Trophoblast cell (in vitro differentiated cells and primary cell): ENCODE measurements at regions not wholly inside any gene's neighbourhood (a gene's known extent, or its start where the extent isn't known, plus 50 kb on each side); places are given as distances from the start of the nearest gene placed in this dataset.

Experiments
- DNase-seq, 2 donors: peaks; one replicate each; pipeline ENCODE4 v3.0.0-alpha.2; 2016
- H2AFZ ChIP-seq: 2 replicates; pipeline ENCODE4 v1.6.1; 2013; ENCODE audit warnings: low read length, moderate library complexity, mild to moderate bottlenecking; ENCODE audit not compliant: insufficient read depth, poor library complexity
- H2AK5ac ChIP-seq: 2 replicates; pipeline ENCODE4 v1.6.1; 2013; ENCODE audit warnings: mild to moderate bottlenecking, low read length
- H2BK120ac ChIP-seq: 2 replicates; pipeline ENCODE4 v1.6.1; 2013; ENCODE audit warnings: low read length, mild to moderate bottlenecking, moderate library complexity; ENCODE audit not compliant: insufficient read depth, poor library complexity
- H2BK12ac ChIP-seq: 2 replicates; pipeline ENCODE4 v1.6.1; 2013; ENCODE audit warnings: mild to moderate bottlenecking, low read length, moderate library complexity
- H2BK5ac ChIP-seq: 2 replicates; pipeline ENCODE4 v1.6.1; 2013; ENCODE audit warnings: low read length, low read depth, moderate library complexity, mild to moderate bottlenecking; ENCODE audit not compliant: poor library complexity
- H3K14ac ChIP-seq: 2 replicates; pipeline ENCODE4 v1.6.1; 2013; ENCODE audit warnings: mild to moderate bottlenecking, low read length
- H3K18ac ChIP-seq: 2 replicates; pipeline ENCODE4 v1.6.1; 2013; ENCODE audit warnings: mild to moderate bottlenecking, low read length
- H3K23ac ChIP-seq: 2 replicates; pipeline ENCODE4 v1.6.1; 2013; ENCODE audit warnings: low read length
- H3K27ac ChIP-seq: 2 replicates; pipeline ENCODE4 v1.5.1; 2013; ENCODE audit warnings: low read depth, mild to moderate bottlenecking, inconsistent platforms, low read length, moderate library complexity
- H3K27me3 ChIP-seq: 2 replicates; pipeline ENCODE4 v1.6.1; 2013; ENCODE audit warnings: inconsistent platforms, mild to moderate bottlenecking, low read length, moderate library complexity; ENCODE audit not compliant: insufficient read depth
- H3K36me3 ChIP-seq, 2 experiments: 1 replicate in 1 of 2; 2 replicates in 1 of 2; pipeline ENCODE4 v1.6.1; 2013; ENCODE audit warnings: low read length in 2 of 2, mild to moderate bottlenecking in 2 of 2, moderate library complexity in 1 of 2; ENCODE audit not compliant: insufficient read depth in 2 of 2, control insufficient read depth in 1 of 2
- H3K4ac ChIP-seq: 2 replicates; pipeline ENCODE4 v1.6.1; 2013; ENCODE audit warnings: low read depth, mild to moderate bottlenecking, low read length, moderate library complexity
- H3K4me1 ChIP-seq, 2 experiments: 1 replicate in 1 of 2; 2 replicates in 1 of 2; pipeline ENCODE4 v1.6.1; 2013; ENCODE audit warnings: low read length in 2 of 2, mild to moderate bottlenecking in 2 of 2, moderate library complexity in 1 of 2; ENCODE audit not compliant: insufficient read depth in 2 of 2, control insufficient read depth in 1 of 2
- H3K4me2 ChIP-seq: 2 replicates; pipeline ENCODE4 v1.6.1; 2013; ENCODE audit warnings: inconsistent platforms, mild to moderate bottlenecking, low read length, moderate library complexity
- H3K4me3 ChIP-seq: 2 replicates; pipeline ENCODE4 v1.5.1; 2013; ENCODE audit warnings: mild to moderate bottlenecking, low read depth, low read length, inconsistent platforms
- H3K79me1 ChIP-seq: one replicate; pipeline ENCODE4 v1.6.1; 2013; ENCODE audit warnings: low read length
- H3K79me2 ChIP-seq: 2 replicates; pipeline ENCODE4 v1.6.1; 2013; ENCODE audit warnings: low read length, mild to moderate bottlenecking; ENCODE audit not compliant: control insufficient read depth, insufficient read depth, poor library complexity
- H3K9ac ChIP-seq: 2 replicates; pipeline ENCODE4 v1.6.1; 2013; ENCODE audit warnings: mild to moderate bottlenecking, low read length
- H3K9me3 ChIP-seq: 2 replicates; pipeline ENCODE4 v1.6.1; 2013; ENCODE audit warnings: low read depth, mild to moderate bottlenecking, control low read depth, inconsistent platforms, low read length; ENCODE audit not compliant: insufficient read depth
- H4K12ac ChIP-seq: 2 replicates; pipeline ENCODE4 v1.6.1; 2013; ENCODE audit warnings: low read depth, mild to moderate bottlenecking, low read length, moderate library complexity
- H4K8ac ChIP-seq: 2 replicates; pipeline ENCODE4 v1.6.1; 2013; ENCODE audit warnings: low read depth, mild to moderate bottlenecking, low read length, moderate library complexity
- H4K91ac ChIP-seq: one replicate; pipeline ENCODE4 v1.6.1; 2013; ENCODE audit warnings: low read depth, mild to moderate bottlenecking, low read length, moderate library complexity
- WGBS: extraction: QIAGEN DNeasy Blood & Tissue Kit; methylation state at CpG from one replicate; pipeline ENCODE4 v1.1.7; 2013; ENCODE audit warnings: missing lambda C conversion rate; ENCODE audit not compliant: insufficient read length, insufficient coverage; ENCODE audit errors: extremely low coverage; 5-methylcytosine and 5-hydroxymethylcytosine counted together

DNA sequence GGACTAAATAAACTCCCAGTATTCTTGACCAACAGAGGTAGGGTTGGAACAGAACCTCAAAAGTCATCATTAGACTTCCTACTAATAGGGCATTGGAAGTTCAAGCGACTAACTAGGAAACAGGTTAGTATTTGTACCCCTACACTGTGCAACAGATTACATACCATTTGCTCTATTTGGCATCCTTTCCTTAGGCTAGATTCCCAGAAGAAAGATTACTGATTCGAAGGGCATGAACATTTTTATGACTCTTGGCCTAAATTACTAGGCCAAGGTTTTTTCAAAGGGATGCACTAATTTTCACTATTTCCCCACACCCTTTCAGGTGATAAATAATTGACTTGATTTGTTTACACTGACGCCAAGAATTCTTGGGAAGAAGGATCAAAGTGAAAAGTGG is 104.8 kb upstream of the CYP1B1 start:
- Histone ChIP-seq H2BK5ac (no peak overlapping the region), H4K91ac (no peak overlapping the region), H3K23ac (no peak overlapping the region), H3K9ac (no peak overlapping the region), H2AK5ac (no peak overlapping the region), H3K79me1 (peaks cover 5% of the 10 kb centered on the region), H3K27ac (no peak overlapping the region), H3K36me3 (no peaks in the 10 kb centered on the region), H3K4me3 (no peak overlapping the region), H4K12ac (no peak overlapping the region), H3K79me2 (no peaks in the 10 kb centered on the region), H2BK12ac (no peak overlapping the region), H2BK120ac (no peak overlapping the region), H3K4me1 (peaks cover 6 to 12% of the 10 kb centered on the region in 2 experiments), H3K4ac (no peak overlapping the region), H3K4me2 (no peak overlapping the region), H3K18ac (no peak overlapping the region), H3K14ac (no peak overlapping the region), H3K27me3 (no peaks in the 10 kb centered on the region), H4K8ac (no peak overlapping the region), H2AFZ (no peak overlapping the region), H3K9me3 (no peaks in the 10 kb centered on the region)
- WGBS: no CpG with 5 or more reads among the region's 3 CpGs
- DNase-seq: no peak

DNA sequence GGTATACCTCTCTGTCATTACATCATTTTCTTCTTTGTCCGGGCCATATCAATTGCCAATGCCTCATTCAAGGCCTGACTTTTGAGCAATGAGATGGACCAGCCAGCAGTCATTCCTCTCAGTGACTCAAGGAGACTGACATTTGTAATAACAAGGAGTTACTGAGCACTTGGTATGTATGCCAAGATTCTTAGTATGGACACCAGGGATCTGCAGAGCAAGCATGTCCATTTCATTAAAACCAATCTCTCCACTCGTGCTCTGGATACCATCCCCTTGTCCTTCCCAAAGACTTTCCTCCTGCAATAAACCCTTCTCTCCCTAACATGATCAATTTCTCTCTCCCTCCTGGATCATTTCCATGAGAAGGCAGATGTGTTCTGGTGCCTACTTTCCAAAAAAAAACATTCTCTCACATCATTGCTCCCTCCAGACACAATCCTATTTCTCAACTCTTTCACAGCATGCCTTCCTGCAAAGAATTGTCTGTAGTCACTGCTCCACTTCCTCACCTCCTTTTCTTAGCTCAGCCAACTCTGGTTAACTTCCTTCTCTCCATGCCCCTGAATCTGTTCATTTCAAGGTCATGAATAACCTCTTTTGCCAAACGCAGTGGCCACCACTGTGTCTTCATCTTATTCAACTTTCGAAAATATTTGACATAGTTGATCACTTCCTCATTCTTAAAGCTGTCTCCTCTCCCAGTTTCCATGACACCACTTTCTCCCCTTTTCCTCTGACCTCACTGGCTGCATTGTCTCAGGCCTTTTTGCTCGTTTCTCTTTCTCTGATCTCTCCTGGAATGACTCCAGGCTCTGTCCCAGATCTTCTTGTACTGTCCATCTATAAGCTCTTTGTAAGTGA is 102.8 kb upstream of the CYP1B1 start:
- no peak overlapping the region for H3K4me3 ChIP-seq
- no peak overlapping the region for H4K12ac ChIP-seq
- H3K4me2 ChIP-seq: no peak overlapping the region
- no peaks in the 10 kb centered on the region for H3K79me2 ChIP-seq
- no peak overlapping the region for H2BK120ac ChIP-seq
- WGBS: no CpG with 5 or more reads among the region's 5 CpGs
- H3K4ac ChIP-seq: no peak overlapping the region
- H3K9ac ChIP-seq: no peak overlapping the region
- no peak overlapping the region for H4K8ac ChIP-seq
- H3K79me1 ChIP-seq: peaks cover 5% of the 10 kb centered on the region
- no peak overlapping the region for H2AK5ac ChIP-seq
- no peak overlapping the region for H3K14ac ChIP-seq
- H2BK12ac ChIP-seq: no peak overlapping the region
- peak overlapping the region; percentile 42 for H4K91ac ChIP-seq
- H3K9me3 ChIP-seq: no peaks in the 10 kb centered on the region
- H2BK5ac ChIP-seq: peak overlapping the region; percentile 12
- H3K27ac ChIP-seq: peak overlapping the region; percentile 9
- no peaks in the 10 kb centered on the region for H3K36me3 ChIP-seq
- H3K18ac ChIP-seq: no peak overlapping the region
- H2AFZ ChIP-seq: no peak overlapping the region
- no peak overlapping the region for H3K23ac ChIP-seq
- peak; percentile 49 to 75 for DNase-seq
- no peaks in the 10 kb centered on the region for H3K27me3 ChIP-seq
- peaks cover 6 to 15% of the 10 kb centered on the region in 2 experiments for H3K4me1 ChIP-seq

DNA sequence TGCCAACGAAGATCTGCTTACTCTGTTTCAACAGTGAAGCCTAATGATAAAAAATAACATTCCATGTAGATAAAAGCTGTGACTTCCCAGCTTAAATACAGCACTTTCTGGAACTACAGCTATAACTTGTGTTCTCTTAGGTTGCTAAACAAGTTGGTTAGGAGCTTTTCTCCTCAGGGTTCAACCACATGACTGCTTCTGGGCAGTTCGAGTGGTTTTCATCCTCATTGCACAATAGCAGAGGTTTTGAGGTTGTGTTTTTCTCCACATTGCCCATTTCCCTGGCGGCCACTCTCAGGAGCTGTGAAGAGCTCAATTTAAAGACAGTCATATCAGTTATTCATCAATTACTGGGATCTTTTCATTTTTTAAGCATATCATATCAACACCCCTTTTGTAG is 102.2 kb upstream of the CYP1B1 start:
- H2BK120ac ChIP-seq: no peak overlapping the region
- WGBS: no CpG with 5 or more reads among the region's 3 CpGs

GRCh38 chr2:38176619-38177021 is 100.7 kb upstream of the CYP1B1 start:
- Histone ChIP-seq H2BK5ac (no peak overlapping the region), H3K4me3 (no peak overlapping the region), H3K23ac (no peak overlapping the region), H3K27ac (no peak overlapping the region), H3K79me1 (peaks cover 5% of the 10 kb centered on the region), H3K4me1 (peaks cover 6 to 15% of the 10 kb centered on the region in 2 experiments), H3K9me3 (no peaks in the 10 kb centered on the region), H2BK120ac (no peak overlapping the region), H3K14ac (peak overlapping the region; percentile 28), H4K8ac (no peak overlapping the region), H3K36me3 (no peaks in the 10 kb centered on the region), H3K9ac (no peak overlapping the region), H4K12ac (no peak overlapping the region), H2AK5ac (no peak overlapping the region), H2BK12ac (no peak overlapping the region), H4K91ac (peak overlapping the region; percentile 61), H3K79me2 (no peaks in the 10 kb centered on the region), H3K4me2 (no peak overlapping the region), H3K18ac (no peak overlapping the region), H2AFZ (no peak overlapping the region), H3K4ac (no peak overlapping the region), H3K27me3 (no peaks in the 10 kb centered on the region)
- WGBS: no CpG with 5 or more reads among the region's 2 CpGs
- DNase-seq: peak; percentile 73 to 84

More for the DNA sequence above, 102.2 kb upstream of the CYP1B1 start:
- no peak overlapping the region for H2AK5ac ChIP-seq
- peak overlapping the region; percentile 12 for H2BK5ac ChIP-seq
- peaks cover 5% of the 10 kb centered on the region for H3K79me1 ChIP-seq
- H2BK12ac ChIP-seq: no peak overlapping the region
- H3K79me2 ChIP-seq: no peaks in the 10 kb centered on the region
- peak overlapping the region; percentile 9 for H3K27ac ChIP-seq
- peak; percentile 58 to 85 for DNase-seq
- no peak overlapping the region for H4K8ac ChIP-seq
- H3K27me3 ChIP-seq: no peaks in the 10 kb centered on the region
- no peaks in the 10 kb centered on the region for H3K9me3 ChIP-seq
- H3K9ac ChIP-seq: no peak overlapping the region
- no peak overlapping the region for H3K23ac ChIP-seq
- H3K14ac ChIP-seq: no peak overlapping the region
- H3K4me2 ChIP-seq: no peak overlapping the region
- no peak overlapping the region for H3K4ac ChIP-seq
- H3K36me3 ChIP-seq: no peaks in the 10 kb centered on the region
- no peak overlapping the region for H2AFZ ChIP-seq
- no peak overlapping the region for H4K91ac ChIP-seq
- H4K12ac ChIP-seq: no peak overlapping the region
- no peak overlapping the region for H3K18ac ChIP-seq
- H3K4me1 ChIP-seq: peaks cover 6 to 15% of the 10 kb centered on the region in 2 experiments
- H3K4me3 ChIP-seq: no peak overlapping the region
